Renal pelvis (tissue), 1 donor: ENCODE measurements at regions not wholly inside any gene's neighbourhood (a gene's known extent, or its start where the extent isn't known, plus 50 kb on each side); places are given as distances from the start of the nearest gene placed in this dataset.
A peak's percentile ranks its signal among the peaks of the same experiment; 100 is the strongest.

Source experiments
- DNase-seq: peaks from one replicate; pipeline ENCODE4 v3.0.0-alpha.2; 2013

DNA sequence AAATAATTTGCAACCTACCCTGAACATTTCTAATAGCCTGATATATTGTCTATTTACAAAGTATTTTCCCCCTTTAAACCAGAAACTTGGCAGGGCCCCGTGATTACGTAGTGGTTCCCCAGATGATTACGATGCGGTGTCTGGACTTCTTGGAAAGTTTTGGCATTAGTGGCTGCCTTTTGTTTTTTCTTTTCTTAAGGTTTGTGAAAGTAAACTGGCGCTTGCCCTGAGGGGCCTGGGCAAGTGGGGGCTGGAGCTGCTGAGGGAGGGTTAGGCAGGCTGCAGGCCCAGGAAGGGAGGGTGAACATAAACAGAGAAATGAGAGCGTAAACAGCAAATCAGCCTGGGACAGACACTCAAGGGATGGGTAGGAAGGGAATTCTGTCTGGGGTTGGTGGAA lies 123.6 kb upstream of the MSX1 start:
- DNase-seq, result no peak

- no peak for DNase-seq
Observed at GRCh38 chr4:4735136-4735750, 124.2 kb upstream of the MSX1 start.

DNA sequence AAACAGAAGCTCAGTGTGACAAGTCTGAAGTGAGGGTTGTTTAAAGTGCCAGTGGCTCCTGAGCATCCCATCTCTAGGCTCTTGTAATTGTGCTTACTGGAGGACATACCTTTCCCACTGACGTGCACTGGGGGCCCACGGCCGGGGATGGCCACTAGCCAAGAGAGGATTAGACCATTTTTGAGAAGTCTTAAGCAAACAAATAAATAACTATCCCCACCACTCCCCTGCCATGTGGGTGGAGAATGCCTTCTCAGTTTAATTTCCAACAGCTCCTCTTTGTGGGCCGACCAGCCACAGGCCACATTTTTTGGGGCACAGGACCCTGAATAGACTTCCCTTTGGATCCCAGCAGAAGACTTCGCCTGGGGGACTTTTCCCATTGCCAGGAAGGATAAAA lies 125.0 kb upstream of the MSX1 start:
- no peak for DNase-seq

DNA sequence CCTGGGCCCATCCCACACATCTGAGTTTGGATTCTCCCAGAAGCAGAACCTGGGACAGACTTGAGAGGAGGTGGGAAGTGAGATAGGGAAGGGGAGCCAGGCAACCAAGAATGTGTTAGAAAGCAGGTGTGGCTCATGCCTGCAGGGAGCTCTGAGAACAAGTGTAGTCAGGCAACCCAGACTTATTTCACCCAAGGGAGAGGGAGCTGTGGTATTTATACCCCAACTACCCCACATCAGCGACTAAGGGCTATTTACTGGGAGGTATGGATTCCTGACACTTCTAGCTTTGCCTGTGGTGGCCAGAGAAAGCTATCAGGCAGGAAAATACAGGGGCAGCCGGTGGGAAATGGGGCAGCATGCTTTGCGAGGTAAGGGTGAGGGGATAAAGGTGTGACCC lies 125.8 kb upstream of the MSX1 start:
- no peak for DNase-seq

DNA sequence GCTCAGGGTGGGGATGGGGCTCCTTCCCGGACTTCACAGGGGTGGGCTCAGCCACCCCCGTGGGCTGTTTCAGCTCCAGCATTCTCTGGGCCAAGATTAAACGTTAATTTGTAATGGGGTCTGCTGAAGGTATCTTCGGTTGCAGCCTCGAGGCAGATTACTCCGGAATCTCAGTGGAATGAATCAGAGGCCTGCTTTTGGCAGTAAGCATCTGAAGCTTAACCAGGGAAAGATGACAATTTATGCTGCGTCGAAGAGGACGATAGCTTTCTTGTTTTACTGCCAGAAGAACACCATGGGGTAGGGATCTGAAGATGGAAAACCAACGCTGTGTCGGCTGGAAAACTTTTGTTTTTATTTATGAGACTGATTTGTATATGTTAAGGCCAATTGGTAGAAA lies 129.2 kb upstream of the MSX1 start:
- DNase-seq, result no peak

GRCh38 chr4:4729206-4729605 lies 130.3 kb upstream of the MSX1 start:
- DNase-seq, result peak; percentile 51

- DNase-seq, result no peak
Observed at GRCh38 chr4:4727536-4727935, 131.9 kb upstream of the MSX1 start.

GRCh38 chr4:4726051-4726450 lies 133.4 kb upstream of the MSX1 start:
- DNase-seq, result no peak

GRCh38 chr4:4724321-4724720 lies 135.1 kb upstream of the MSX1 start:
- DNase-seq, result no peak

DNA sequence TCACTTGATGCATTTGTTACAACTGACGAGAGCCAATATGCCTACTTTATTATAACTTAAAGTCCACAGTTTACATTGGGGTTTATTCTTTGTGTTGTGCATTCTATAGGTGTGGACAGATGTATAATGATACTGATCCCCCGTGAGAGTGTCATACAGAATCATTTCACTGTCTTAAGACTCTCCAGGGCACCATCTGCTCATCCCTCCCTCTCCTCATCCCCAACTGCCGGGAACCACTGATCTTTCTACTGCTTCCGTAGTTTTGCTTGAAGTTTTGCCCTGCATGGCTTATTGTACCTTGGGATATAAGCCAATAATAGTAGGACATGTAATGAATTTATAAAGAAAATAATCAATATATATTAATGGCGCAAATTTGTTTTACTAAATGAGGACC lies 137.8 kb upstream of the MSX1 start:
- no peak for DNase-seq

DNA sequence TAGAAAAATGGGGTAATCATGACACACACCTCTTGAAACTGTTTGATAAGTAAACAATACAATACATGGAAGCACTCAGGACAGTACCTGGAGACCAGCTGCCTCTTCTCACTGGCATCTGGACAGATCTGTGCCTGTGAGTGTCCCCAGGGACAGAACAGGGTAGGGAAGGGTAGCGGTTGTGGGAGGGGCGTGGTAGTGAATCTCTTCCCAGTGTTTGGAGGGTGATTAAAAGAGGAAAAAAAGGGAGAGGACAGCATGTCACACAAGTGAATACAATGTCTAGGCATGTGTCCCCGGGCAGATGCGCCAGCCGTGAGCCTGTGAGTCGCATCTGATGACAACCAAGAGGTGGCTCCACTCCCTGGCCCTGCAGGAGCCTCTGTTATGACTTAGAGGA lies 138.8 kb upstream of the MSX1 start:
- DNase-seq, result no peak

DNA sequence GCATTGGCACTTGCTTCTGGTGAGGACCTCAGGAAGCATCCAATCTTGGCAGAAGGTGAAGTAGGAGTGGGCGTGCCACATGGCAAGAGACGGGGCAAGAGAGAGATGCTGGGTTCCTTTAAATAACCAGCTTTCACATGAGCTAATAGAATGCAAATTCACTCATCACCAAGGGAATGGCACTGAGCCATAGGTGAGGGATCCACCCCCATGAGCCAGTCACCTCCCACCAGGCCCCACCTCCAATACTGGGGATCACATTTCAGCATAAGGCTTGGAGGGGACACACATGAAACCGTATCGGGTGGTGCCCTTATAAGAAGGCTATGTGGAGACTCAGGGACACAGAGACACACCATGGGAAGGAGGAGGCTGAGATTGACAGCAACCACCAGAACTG lies 140.0 kb upstream of the MSX1 start:
- peak; percentile 26 for DNase-seq

DNA sequence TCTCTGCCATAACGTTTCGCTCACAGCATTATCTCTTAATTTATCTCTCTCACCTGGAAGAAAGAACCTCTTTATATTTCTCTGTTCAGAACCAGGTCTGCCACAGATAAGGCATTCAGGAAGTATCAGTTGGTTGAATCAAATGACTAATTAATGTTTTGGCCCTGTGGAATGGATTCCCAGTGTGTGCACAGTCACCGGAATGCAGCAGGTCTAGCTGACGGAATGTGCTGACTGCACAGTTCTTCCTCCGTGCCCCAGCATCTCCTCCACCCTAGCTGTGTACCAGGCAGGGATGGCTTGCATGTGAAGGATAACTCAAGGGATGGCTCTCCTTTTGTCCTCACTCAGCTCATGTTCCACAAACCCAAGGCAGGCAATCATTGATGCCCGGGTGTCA lies 141.8 kb upstream of the MSX1 start:
- DNase-seq, result no peak

- no peak for DNase-seq
Observed at GRCh38 chr4:4714331-4714730, 145.1 kb upstream of the MSX1 start.

GRCh38 chr4:4712800-4713528 lies 146.5 kb upstream of the MSX1 start:
- no peak for DNase-seq

DNA sequence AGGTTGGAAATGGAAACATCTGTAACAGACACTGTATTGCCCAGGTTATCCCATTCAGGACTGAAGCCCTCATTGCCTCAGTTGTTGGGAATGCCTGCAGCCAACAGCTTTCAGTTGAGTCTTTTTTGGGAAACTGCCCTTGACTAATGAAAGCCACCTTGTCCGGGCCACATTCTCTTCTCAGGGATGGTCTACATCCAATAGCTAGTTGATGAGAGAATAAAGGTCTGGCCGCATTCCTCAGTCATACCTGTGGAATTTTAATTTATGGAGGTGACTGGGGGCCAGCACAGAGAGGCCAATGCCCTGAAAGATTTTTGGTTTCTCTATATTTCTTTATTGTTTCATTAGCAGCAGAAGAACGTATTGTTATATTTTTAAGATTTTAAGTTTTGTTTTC lies 147.6 kb upstream of the MSX1 start:
- no peak for DNase-seq

DNA sequence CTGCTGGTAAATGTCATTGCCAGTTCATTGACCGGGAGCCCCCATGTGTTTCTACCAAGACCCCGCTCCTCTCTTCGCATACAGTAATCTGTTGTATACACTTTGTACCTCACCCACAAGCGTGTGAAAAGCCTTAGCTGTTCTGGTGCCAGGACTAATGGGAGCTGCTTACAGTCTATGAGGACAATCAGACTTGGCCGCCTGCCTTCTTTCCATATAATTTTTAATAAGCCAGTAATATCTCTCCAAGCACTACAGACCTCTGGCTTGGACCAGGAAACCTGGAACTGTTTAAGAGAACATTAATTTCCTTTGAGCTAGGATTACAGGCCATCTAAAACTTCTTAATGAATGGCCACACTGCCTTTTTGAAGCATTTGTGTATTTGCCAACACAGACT lies 149.7 kb upstream of the MSX1 start:
- no peak for DNase-seq

- DNase-seq, result no peak
Observed at GRCh38 chr4:4704267-4704666, 155.2 kb upstream of the MSX1 start.

GRCh38 chr4:4697584-4697983 lies 155.7 kb upstream of the STX18 start:
- no peak for DNase-seq

DNA sequence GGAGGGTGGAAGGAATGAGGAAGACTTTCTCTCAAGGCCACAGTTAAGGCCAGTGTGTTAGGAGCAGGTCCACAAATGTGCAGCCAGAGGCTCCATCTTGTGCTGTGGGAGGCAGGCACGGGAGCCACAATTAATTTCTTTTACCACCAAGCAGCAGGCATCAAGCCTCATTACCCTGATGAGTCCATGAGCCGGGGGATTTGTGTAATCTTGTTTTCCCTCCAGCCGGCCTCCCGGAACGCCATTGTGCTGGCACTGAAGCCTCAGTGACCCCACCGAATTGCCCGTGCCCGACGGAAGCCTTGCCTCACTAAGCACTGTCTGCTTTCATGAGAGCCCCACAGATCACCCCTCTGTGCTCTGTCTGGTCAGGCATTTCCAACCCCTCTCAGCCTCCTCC lies 154.7 kb upstream of the STX18 start:
- peak; percentile 74 for DNase-seq

GRCh38 chr4:4695497-4695896 lies 153.6 kb upstream of the STX18 start:
- DNase-seq, result no peak

- no peak for DNase-seq
Observed at GRCh38 chr4:4694827-4695226, 153.0 kb upstream of the STX18 start.

DNA sequence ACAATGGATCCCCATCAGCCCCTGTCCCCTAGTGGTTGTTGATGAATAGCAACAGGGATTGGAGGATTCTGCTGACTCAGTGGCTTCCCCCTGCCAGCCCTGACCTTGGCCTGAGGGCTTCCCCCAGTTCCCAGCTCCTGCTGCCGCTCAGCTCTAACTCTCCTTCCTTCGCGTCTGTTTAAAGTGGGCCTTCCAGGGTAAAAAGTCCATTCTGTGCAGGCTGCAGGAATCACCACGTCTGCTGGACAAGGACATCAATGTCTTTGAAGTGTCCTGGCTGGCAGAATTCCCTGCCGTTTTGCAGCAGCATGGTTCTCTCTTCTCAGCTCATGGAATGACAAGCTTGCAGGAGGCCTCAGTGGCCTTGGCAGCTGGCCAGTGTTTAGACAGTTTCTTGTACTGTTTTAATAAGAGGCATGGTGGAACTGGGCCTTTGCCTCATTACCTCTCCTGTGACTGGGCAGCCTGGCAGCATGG lies 152.5 kb upstream of the STX18 start:
- DNase-seq, result peak; percentile 60

- DNase-seq, result no peak
Observed at GRCh38 chr4:4693755-4694295, 152.0 kb upstream of the STX18 start.
